Muscle of leg (tissue), 3 donors: ENCODE measurements at regions not wholly inside any gene's neighbourhood (a gene's known extent, or its start where the extent isn't known, plus 50 kb on each side); places are given as distances from the start of the nearest gene placed in this dataset.

Experiments
- DNase-seq: peaks from one replicate; pipeline ENCODE4 v3.0.0; 2013
- H3K27ac ChIP-seq: one replicate; pipeline ENCODE4 v1.5.1; 2013; ENCODE audit warnings: mild to moderate bottlenecking, low read length, control low read depth
- H3K27me3 ChIP-seq: one replicate; pipeline ENCODE4 v1.6.1; 2013; ENCODE audit warnings: low read length; ENCODE audit not compliant: control insufficient read depth, insufficient read depth
- H3K36me3 ChIP-seq: one replicate; pipeline ENCODE4 v1.6.1; 2013; ENCODE audit warnings: low read length; ENCODE audit not compliant: control insufficient read depth, insufficient read depth
- H3K4me1 ChIP-seq: one replicate; pipeline ENCODE4 v1.6.1; 2013; ENCODE audit warnings: low read length; ENCODE audit not compliant: control insufficient read depth, insufficient read depth
- H3K4me3 ChIP-seq: one replicate; pipeline ENCODE4 v1.5.1; 2013; ENCODE audit warnings: low read length, control low read depth
- H3K9me3 ChIP-seq: replicated peaks from 2 replicates; pipeline ENCODE4 v1.6.1; 2013; ENCODE audit warnings: low read depth, low read length; ENCODE audit not compliant: control insufficient read depth
- WGBS: methylation state at CpG from one replicate; pipeline ENCODE4 v1.1.5; 2013; ENCODE audit warnings: missing lambda C conversion rate; ENCODE audit not compliant: insufficient coverage; 5-methylcytosine and 5-hydroxymethylcytosine counted together

DNA sequence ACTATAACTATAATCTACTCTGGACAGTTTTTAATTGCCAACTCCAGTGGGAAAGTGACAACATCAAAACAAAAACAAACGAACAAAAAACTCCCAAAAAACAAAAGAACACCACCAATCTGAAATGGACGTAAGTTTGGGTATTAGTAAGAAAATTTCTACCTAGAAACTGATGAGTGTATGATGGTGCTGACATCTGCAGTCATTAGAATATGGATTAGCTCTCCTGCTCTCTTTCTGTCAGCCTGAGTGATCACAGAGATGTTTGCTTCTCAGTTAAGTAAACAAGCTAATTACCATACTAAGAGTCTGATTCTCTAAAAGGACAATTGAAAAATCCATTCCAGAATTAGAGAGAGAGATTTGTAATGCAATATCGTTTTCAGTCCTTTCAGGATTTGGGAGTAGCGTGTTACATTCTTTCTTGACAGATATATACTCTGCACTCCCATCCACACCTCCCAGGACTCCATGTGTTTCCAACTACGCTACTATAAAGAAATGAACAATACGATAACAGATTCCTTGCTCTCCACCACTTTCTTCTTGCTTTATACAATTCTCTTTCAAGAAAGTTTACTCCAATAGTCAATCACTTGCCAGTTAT is 1347.4 kb upstream of the PIK3C3 start:
- H3K4me3 ChIP-seq, result no peak overlapping the region
- DNase-seq, result peak; percentile 40
- WGBS, result 55% methylated on average over 2 of the region's 6 CpGs
- no peaks in the 10 kb centered on the region for H3K27me3 ChIP-seq
- no peak overlapping the region for H3K27ac ChIP-seq
- no peaks in the 10 kb centered on the region for H3K4me1 ChIP-seq
- H3K9me3 ChIP-seq, result no peaks in the 10 kb centered on the region
- H3K36me3 ChIP-seq, result no peaks in the 10 kb centered on the region

DNA sequence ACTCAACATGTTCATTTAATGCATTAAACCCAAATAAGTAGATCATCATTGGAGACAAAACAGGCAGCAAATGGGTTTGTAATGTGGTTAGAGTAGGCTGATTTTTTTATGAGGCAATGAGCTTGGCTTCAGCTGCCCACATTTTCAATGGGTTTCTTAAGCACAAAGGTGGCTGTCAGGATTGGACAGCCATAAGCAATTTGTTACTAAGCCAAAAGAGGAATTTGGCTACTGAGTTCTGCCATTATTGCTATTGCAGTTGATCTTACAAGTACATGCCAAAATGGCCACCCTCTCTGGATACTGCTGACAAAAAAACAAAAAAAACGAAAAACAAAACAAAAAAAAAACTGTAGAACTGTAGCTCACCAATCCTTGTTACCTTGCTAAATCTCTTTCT is 1348.0 kb upstream of the PIK3C3 start:
- H3K36me3 ChIP-seq, result no peaks in the 10 kb centered on the region
- no peaks in the 10 kb centered on the region for H3K4me1 ChIP-seq
- H3K27me3 ChIP-seq, result no peaks in the 10 kb centered on the region
- no peak for DNase-seq
- H3K4me3 ChIP-seq, result no peak overlapping the region
- no CpG with 5 or more reads among the region's 1 CpG for WGBS
- no peaks in the 10 kb centered on the region for H3K9me3 ChIP-seq
- H3K27ac ChIP-seq, result no peak overlapping the region

DNA sequence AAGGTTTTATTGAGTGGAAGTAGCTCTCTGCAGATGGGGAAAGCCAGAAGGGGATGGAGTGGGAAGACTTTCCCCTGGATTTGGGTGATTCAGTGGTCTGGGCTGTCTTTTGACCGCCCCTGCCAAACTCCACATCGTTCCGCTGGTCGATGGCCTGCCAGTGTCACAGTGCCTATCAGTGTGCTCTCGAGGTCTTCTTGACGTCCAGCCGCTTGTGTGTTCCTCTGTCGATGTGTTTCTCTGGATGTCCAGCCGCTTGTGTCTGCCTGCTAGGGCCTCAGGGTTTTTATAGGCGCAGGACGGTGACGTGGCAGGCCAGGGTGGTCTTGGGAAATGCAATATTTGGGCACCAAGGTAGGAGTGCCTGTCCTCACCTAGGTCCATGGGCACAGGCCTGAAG is 1371.4 kb upstream of the PIK3C3 start:
- Histone ChIP-seq H3K4me3 (no peak overlapping the region), H3K27ac (no peak overlapping the region), H3K27me3 (no peaks in the 10 kb centered on the region), H3K36me3 (no peaks in the 10 kb centered on the region), H3K9me3 (peaks cover 3% of the 10 kb centered on the region), H3K4me1 (no peaks in the 10 kb centered on the region)
- no peak for DNase-seq
- 93% methylated on average over 12 of the region's 12 CpGs for WGBS

DNA sequence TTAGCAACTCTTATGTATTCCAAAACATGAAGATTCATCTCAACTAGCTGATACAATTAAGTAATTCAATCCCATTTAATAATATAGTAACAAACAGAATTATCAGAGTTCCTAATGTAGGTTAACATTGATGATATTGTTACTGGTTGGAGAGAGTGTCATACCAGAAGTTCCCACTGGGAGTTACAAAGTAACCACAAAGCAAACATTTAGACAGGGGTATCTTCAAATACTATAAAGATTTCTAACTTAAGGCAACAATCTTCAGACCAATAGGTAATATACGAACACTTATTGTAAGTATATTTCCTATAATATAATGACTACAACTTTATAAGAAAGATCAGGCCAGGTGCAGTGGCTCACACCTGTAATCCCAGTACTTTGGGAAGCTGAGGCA is 1372.9 kb upstream of the PIK3C3 start:
- Histone ChIP-seq H3K27ac (no peak overlapping the region), H3K9me3 (peaks cover 3% of the 10 kb centered on the region), H3K4me3 (no peak overlapping the region), H3K27me3 (no peaks in the 10 kb centered on the region), H3K36me3 (no peaks in the 10 kb centered on the region), H3K4me1 (no peaks in the 10 kb centered on the region)
- DNase-seq, result no peak
- WGBS, result no CpG with 5 or more reads among the region's 1 CpG

DNA sequence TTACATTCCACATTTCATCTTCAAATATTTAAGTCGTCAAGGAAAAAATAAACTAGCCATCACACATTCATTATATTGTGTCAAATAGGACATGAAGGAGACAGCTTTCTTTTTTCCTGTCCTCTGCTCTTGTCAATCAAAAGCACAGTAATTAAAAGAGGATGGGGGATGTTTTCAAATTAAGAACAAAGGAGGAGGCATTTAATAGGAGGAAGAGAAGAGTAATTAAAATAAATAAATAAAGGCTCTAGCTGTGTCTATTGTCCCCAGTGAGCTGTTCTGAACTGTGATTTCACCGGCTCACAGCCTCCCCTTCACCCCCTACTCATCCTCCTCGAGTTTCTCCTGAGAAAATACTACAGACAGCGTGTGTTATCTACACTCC is 1377.1 kb upstream of the PIK3C3 start:
- Histone ChIP-seq H3K4me3 (no peak overlapping the region), H3K36me3 (no peaks in the 10 kb centered on the region), H3K27me3 (no peaks in the 10 kb centered on the region), H3K9me3 (no peaks in the 10 kb centered on the region), H3K27ac (no peak overlapping the region), H3K4me1 (no peaks in the 10 kb centered on the region)
- DNase-seq, result no peak
- no CpG with 5 or more reads among the region's 4 CpGs for WGBS

DNA sequence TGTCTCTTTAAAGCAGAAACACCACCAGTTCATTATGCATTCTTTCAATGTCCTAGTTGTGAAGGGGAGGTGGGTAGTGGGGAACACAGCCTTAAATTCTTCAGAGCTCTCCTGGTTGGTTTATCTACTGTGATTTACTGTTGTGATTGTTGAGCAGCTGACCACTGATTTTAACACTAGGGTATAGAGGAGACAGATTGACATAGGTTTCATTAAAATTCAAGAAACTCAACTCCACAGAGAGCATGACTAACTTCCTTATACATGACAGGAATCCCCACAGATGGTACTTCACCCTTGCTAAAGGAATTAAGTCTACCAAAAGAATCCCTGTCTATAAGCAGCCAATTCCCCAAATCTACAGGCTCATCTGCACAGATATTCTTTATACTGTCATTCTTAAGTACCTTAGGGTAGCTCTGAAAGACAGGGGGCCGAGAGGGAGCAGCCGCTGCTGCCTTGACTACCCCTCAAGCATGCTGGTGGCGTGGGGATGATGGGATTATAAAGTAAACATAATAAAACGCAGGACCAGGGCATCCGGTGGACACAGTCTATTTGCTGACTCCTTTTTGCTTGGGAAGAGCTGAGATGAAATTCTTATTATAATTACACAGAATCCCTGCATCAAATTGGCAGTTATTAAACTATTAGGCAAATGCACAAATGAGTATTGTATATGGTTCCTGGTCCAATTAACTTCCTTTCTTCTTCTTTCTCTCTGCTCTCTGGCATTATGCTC is 1377.6 kb upstream of the PIK3C3 start:
- Histone ChIP-seq H3K36me3 (no peaks in the 10 kb centered on the region), H3K4me3 (no peak overlapping the region), H3K27ac (no peak overlapping the region), H3K9me3 (no peaks in the 10 kb centered on the region), H3K4me1 (no peaks in the 10 kb centered on the region), H3K27me3 (no peaks in the 10 kb centered on the region)
- WGBS, result no CpG with 5 or more reads among the region's 5 CpGs
- no peak for DNase-seq

DNA sequence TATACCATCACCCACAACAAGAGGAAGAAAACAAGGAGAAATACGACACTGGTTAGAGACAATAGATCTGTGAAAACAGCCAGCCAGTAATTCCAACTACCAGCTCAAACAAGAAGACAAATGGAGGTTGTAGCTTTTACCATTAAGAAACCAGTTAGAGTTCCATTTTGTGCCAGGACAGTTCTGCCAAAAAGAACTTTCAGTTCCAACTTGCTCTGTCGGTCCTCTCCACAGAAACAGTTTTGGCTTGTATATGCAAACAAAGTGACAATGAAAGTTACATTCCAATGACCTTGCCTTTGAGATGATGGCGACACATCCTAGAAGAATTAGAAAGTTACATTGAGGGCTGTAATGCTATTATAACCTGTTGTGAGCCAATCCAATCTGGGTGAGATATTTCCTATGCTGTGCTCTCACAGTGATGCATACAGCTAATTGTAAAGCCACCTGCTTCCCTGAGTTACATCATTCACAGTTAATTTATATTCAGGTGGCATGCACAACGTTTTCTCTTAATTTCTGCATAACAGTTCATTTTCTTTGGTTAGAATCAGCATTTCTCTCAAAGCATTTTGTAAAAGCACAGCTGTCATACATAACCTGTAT is 1378.4 kb upstream of the PIK3C3 start:
- Histone ChIP-seq H3K27me3 (no peaks in the 10 kb centered on the region), H3K4me1 (no peaks in the 10 kb centered on the region), H3K36me3 (no peaks in the 10 kb centered on the region), H3K27ac (no peak overlapping the region), H3K9me3 (no peaks in the 10 kb centered on the region), H3K4me3 (no peak overlapping the region)
- peak; percentile 7 for DNase-seq
- no CpG with 5 or more reads among the region's 4 CpGs for WGBS

DNA sequence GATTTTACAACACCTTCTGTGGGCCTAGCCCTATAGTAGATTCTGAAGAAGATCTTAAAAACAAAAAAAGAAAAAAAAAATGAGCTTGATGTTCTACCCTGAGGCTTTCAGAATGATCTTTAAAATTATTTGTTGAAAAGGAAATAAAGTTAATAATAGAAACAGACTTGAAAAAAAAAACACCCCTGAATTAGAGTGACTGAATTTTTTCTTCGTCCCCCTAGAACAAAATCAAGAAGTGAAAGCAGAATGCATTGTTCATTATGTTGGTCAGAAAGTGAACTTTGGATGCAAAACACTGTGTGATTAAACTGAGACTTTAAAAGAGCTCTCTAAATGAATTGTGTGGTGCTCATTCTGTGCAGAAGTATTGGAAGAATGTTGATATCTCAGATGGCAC is 1384.4 kb upstream of the PIK3C3 start:
- Histone ChIP-seq H3K9me3 (no peaks in the 10 kb centered on the region), H3K27ac (no peak overlapping the region), H3K36me3 (no peaks in the 10 kb centered on the region), H3K27me3 (no peaks in the 10 kb centered on the region), H3K4me1 (no peaks in the 10 kb centered on the region), H3K4me3 (no peak overlapping the region)
- DNase-seq, result no peak
- no CpG with 5 or more reads among the region's 1 CpG for WGBS

DNA sequence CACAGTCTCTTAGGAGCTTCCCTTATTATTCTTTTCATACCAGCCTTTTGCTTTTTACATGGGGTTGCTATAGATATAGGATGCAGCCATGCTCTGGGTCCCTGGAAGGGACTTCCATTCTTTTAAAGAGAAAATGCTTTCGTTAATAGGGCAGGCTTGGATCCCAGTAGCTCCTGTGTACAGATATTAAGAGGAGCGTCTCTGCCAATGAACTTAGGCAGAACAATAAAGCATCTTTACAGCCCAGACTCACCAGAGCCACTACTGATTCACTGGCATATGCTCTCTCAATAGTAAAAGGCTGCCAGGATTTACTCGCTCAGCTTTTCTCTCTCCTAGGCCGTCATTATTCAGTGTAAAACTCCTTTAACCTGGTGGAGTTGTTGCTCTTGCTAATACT is 1385.4 kb upstream of the PIK3C3 start:
- no peaks in the 10 kb centered on the region for H3K27me3 ChIP-seq
- H3K36me3 ChIP-seq, result no peaks in the 10 kb centered on the region
- no peaks in the 10 kb centered on the region for H3K9me3 ChIP-seq
- H3K27ac ChIP-seq, result no peak overlapping the region
- H3K4me3 ChIP-seq, result no peak overlapping the region
- H3K4me1 ChIP-seq, result no peaks in the 10 kb centered on the region
- DNase-seq, result no peak
- 100% methylated on average over 1 of the region's 4 CpGs for WGBS

DNA sequence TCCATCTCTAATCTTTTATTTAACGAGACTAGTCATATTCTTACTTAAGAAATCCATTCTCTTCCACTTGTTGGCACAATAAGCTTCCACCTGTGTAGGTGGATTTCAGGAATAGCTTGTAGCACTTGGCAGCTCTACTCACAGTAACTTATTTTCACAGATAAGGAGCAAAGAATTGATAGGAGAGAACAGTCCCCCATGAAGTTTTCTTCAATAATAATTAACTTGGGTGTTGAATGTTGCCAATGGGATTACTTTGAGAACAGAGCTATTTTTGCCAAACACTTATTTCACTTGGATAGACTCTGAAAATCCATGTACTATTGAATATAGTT is 1388.6 kb upstream of the PIK3C3 start:
- H3K27ac ChIP-seq, result no peak overlapping the region
- no peaks in the 10 kb centered on the region for H3K4me1 ChIP-seq
- no peak overlapping the region for H3K4me3 ChIP-seq
- H3K27me3 ChIP-seq, result no peaks in the 10 kb centered on the region
- DNase-seq, result no peak
- no peaks in the 10 kb centered on the region for H3K36me3 ChIP-seq
- no peaks in the 10 kb centered on the region for H3K9me3 ChIP-seq
- WGBS, result no CpG with 5 or more reads among the region's 1 CpG
